GM12864 (cell line): ENCODE measurements at regions not wholly inside any gene's neighbourhood (a gene's known extent, or its start where the extent isn't known, plus 50 kb on each side); places are given as distances from the start of the nearest gene placed in this dataset.

Experiments used
- DNase-seq: peaks from one replicate; pipeline ENCODE4 v3.0.0-alpha.2; 2011; ENCODE audit warnings: low read depth
- H3K4me3 ChIP-seq: 2 replicates; pipeline ENCODE4 v1.5.1; 2011; ENCODE audit warnings: mild to moderate bottlenecking, low read depth, low read length, control low read depth
- TF ChIP-seq, protein P1 (sequence below): IDR thresholded peaks from 2 replicates; pipeline ENCODE4 v1.5.1; 2011; ENCODE audit warnings: low read depth, mild to moderate bottlenecking, moderate library complexity, low read length, control low read depth, inconsistent platforms; ENCODE audit errors: missing control alignments

DNA sequence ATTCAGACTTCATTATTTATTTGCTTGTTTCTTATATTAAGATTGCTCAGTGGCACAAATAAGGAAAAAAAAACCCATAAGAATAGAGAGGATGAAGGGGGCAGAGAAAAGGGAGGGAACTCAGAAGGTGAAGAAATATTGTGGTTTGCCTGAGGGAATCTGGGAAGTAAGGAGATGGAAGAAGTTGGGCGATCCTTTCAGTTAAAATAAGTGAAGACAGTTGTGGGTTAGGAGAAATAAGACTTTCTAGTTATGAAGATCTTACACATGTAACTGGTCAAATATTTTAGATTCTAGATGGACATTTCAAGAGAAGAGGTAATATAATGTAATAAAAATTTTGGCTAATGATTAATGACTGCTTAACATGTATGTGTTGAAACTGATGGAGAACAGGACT is 138.7 kb upstream of the LIMCH1 start:
- DNase-seq: no peak
- no peak overlapping the region for H3K4me3 ChIP-seq
- TF ChIP-seq, protein P1, sequence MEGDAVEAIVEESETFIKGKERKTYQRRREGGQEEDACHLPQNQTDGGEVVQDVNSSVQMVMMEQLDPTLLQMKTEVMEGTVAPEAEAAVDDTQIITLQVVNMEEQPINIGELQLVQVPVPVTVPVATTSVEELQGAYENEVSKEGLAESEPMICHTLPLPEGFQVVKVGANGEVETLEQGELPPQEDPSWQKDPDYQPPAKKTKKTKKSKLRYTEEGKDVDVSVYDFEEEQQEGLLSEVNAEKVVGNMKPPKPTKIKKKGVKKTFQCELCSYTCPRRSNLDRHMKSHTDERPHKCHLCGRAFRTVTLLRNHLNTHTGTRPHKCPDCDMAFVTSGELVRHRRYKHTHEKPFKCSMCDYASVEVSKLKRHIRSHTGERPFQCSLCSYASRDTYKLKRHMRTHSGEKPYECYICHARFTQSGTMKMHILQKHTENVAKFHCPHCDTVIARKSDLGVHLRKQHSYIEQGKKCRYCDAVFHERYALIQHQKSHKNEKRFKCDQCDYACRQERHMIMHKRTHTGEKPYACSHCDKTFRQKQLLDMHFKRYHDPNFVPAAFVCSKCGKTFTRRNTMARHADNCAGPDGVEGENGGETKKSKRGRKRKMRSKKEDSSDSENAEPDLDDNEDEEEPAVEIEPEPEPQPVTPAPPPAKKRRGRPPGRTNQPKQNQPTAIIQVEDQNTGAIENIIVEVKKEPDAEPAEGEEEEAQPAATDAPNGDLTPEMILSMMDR: no peak

DNA sequence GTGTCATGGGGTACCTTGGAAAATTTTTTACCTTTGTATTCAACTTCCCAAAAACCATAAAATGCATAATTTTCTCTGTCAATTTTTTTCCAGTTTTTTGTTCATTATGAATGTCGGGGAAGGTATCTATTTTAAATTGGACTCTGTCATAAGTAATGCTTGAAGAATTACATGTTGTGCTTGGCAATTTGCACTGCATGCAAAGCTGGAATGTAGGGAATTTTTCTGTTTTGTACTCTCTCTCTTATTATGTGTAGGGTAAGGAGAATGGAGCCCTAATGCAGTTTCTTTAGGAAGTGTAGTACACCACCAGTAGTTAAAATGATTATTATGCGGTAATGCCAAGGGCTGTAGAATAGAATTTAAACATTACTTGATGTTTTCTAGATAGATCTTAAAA is 137.7 kb upstream of the LIMCH1 start:
- TF ChIP-seq, protein P1: no peak
- H3K4me3 ChIP-seq: no peak overlapping the region
- no peak for DNase-seq

DNA sequence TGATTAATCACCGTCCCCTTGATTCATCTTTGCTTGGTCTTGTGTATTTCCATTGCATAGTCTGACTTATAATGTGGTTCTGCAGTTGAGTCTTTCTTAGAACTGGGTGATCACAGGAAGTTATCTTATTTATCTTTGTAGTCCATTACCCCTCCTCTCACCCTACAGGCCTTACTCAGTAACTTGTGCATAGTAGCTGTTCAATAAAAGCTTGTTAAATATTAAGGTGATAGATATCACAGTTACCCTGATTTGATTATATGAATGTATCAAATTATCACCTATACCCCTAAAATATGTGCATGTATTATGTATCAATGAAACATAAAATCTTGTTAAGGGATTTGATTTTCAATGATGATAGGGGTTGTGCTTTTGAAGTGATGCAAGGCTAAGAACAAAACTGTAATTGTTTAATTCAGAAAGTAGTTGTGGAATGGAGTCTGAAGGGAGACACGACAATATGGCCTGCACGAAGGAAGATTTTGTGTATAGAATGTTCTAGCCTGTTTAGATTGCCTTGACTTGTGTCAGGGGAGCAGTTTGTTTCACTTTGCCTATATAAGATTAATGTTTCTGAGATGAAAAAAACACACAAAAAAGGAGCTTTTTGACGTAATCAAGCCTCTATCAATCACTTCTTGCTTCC is 132.4 kb upstream of the LIMCH1 start:
- H3K4me3 ChIP-seq: no peak overlapping the region
- DNase-seq: no peak

DNA sequence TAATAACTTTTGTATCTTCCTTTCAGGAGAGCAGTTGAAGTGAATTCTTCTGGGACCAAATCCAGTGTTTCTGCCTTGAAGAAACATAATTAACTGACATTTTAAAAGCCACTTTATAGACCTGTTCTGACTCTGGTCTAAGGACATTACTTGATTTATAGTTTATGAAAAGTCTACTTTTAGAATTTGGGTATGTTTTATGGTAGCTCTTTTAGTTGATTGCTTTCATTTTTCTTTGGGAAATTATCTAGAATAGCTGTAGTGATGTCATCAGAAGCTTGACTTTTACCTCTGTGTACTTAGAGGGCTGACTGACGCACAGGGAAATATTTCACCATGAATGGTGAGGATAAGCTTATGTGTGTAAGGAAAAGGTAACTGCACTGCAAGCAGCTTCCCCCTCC is 131.8 kb upstream of the LIMCH1 start:
- DNase-seq: no peak
- H3K4me3 ChIP-seq: no peak overlapping the region
- TF ChIP-seq, protein P1: no peak

More for the DNA sequence above, 132.4 kb upstream of the LIMCH1 start:
- TF ChIP-seq, protein P1: no peak

DNA sequence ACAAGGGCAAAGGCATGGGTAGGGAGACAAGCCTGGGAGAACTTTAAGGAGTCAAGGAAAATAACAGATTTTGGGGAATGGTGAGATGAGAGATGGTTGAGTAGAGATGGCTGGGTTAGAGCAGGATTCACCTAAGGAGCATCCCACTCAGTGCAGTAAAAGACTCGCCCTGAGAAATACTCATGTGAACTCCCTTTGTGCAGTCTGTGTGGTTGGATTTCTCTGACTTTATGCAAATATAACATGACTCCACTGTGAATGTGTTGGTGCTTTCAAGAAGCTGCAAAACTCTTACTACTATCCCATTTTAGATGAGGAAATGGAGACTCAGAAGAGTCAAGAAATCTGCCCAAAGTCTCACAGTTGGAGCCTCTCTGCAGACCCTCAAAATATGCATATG is 129.8 kb upstream of the LIMCH1 start:
- H3K4me3 ChIP-seq: no peak overlapping the region
- TF ChIP-seq, protein P1: no peak
- no peak for DNase-seq

DNA sequence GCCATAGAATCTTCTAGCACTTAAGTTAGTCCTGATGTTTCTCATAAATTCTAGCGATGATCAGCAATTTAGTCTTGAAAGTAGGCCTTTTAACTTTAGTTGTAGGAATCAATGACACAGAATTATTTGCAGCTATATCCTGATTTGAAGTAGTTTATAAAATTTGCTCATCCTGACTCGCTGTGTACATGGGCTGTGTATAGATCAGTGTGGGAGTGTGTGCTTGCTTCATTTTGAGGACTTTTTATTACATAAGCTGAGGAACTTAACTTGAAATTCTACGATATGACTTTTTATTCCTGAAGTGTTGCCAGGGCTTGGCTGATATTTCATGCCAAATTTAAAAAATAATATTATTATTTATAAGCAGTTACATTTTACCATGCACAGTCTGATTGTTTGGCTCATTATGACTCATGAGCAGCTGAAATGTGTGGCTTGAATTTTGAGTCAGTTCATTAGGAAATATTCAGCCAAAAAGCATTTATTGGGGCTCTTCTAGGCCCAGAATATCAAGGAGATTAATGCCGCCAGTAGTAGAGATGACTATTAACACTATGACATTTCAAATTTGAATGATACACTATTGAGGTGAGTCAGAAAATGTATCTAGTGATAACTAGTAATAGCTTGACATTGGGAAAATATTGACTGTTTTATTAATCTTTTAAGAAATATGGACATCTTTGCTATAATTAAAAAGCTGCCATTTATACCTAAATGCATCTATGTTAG is 128.9 kb upstream of the LIMCH1 start:
- TF ChIP-seq, protein P1: no peak
- no peak overlapping the region for H3K4me3 ChIP-seq
- DNase-seq: no peak

DNA sequence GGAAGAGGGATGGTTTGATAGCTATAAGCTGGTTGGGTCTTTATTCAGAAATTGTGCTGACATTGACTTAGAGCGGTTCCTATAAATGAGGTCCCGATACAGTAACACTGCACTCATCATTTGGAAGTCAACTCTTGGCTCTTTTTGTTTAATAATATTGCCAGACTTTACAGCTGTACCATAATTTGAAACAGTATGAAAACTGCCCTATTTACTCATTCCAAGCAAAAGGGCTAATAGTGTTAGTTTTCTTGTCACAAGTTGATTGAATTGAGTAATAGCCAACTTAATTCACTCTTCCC is 128.4 kb upstream of the LIMCH1 start:
- TF ChIP-seq, protein P1: no peak
- no peak overlapping the region for H3K4me3 ChIP-seq
- DNase-seq: no peak
